GM19035 (cell line): ENCODE measurements at regions not wholly inside any gene's neighbourhood (a gene's known extent, or its start where the extent isn't known, plus 50 kb on each side); places are given as distances from the start of the nearest gene placed in this dataset.

Experiments
- ATAC-seq: cut with Tn5 transposase; IDR thresholded peaks from one replicate; pipeline ENCODE4 v1.9.1; 2021; ENCODE audit not compliant: unreplicated experiment

- no peak for ATAC-seq
Measured at GRCh38 chr5:86768699-86769202, 151.0 kb downstream of the COX7C start.

- no peak for ATAC-seq
Measured at GRCh38 chr5:86780018-86780417, 162.3 kb downstream of the COX7C start.

- no peak for ATAC-seq
Measured at GRCh38 chr5:86786955-86787354, 169.2 kb downstream of the COX7C start.

- ATAC-seq = no peak
Measured at GRCh38 chr5:86795659-86796058, 177.9 kb downstream of the COX7C start.

- ATAC-seq = no peak
Measured at GRCh38 chr5:86797677-86798076, 179.9 kb downstream of the COX7C start.

GRCh38 chr5:86806206-86806605 lies 188.5 kb downstream of the COX7C start:
- no peak for ATAC-seq

GRCh38 chr5:86807046-86808031 lies 189.6 kb downstream of the COX7C start:
- no peak for ATAC-seq

- ATAC-seq = no peak
Measured at GRCh38 chr5:86814315-86814714, 196.6 kb downstream of the COX7C start.

- no peak for ATAC-seq
Measured at GRCh38 chr5:86814907-86815306, 197.2 kb downstream of the COX7C start.

GRCh38 chr5:86824637-86825036 lies 206.9 kb downstream of the COX7C start:
- no peak for ATAC-seq

- ATAC-seq = no peak
Measured at GRCh38 chr5:86831128-86831527, 213.4 kb downstream of the COX7C start.

GRCh38 chr5:86833868-86834267 lies 216.1 kb downstream of the COX7C start:
- no peak for ATAC-seq

GRCh38 chr5:86837610-86838009 lies 219.9 kb downstream of the COX7C start:
- ATAC-seq = no peak

- no peak for ATAC-seq
Measured at GRCh38 chr5:86838083-86838482, 220.3 kb downstream of the COX7C start.

- no peak for ATAC-seq
Measured at GRCh38 chr5:86841000-86841644, 223.4 kb downstream of the COX7C start.

GRCh38 chr5:86858442-86858841 lies 240.7 kb downstream of the COX7C start:
- ATAC-seq = no peak

- no peak for ATAC-seq
Measured at GRCh38 chr5:86861512-86861911, 243.8 kb downstream of the COX7C start.

GRCh38 chr5:86862093-86862492 lies 244.4 kb downstream of the COX7C start:
- ATAC-seq = no peak

GRCh38 chr5:86864051-86864450 lies 246.3 kb downstream of the COX7C start:
- no peak for ATAC-seq

- no peak for ATAC-seq
Measured at GRCh38 chr5:86865256-86865785, 247.6 kb downstream of the COX7C start.

GRCh38 chr5:86866036-86866435 lies 248.3 kb downstream of the COX7C start:
- ATAC-seq = no peak

- ATAC-seq = no peak
Measured at GRCh38 chr5:86869268-86869667, 251.5 kb downstream of the COX7C start.
